ENCODE measurements at regions not wholly inside any gene's neighbourhood (a gene's known extent, or its start where the extent isn't known, plus 50 kb on each side); places are given as distances from the start of the nearest gene placed in this dataset.

- Histone ChIP-seq H3K36me3 (ENCODE audit: insufficient read depth, low read length) (no peaks in the 10 kb centered on the region), H3F3A (ENCODE audit: insufficient read depth, low read length) (no peaks in the 10 kb centered on the region), H4K20me1 (ENCODE audit: insufficient read depth, low read length) (no peaks in the 10 kb centered on the region), H2AFZ (ENCODE audit: low read length) (no peak overlapping the region), H3K4me2 (ENCODE audit: low read length) (no peak overlapping the region), H3K27me3 (ENCODE audit: insufficient read depth, low read length) (no peaks in the 10 kb centered on the region), H3K4me3 (ENCODE audit: low read depth, low read length, poor library complexity, severe bottlenecking) (no peak overlapping the region), H3K79me2 (ENCODE audit: insufficient read depth, low read length) (no peaks in the 10 kb centered on the region), H3K9me2 (ENCODE audit: low read depth, low read length) (no peaks in the 10 kb centered on the region), H3K27ac (ENCODE audit: low read depth, low read length, poor library complexity, severe bottlenecking) (no peak overlapping the region), H3K9me3 (ENCODE audit: low read length) (no peaks in the 10 kb centered on the region), H3K4me1 (ENCODE audit: insufficient read depth, low read length, severe bottlenecking) (no peaks in the 10 kb centered on the region), H3K9ac (ENCODE audit: low read length) (no peak overlapping the region)
- TF ChIP-seq CTCF (IDR thresholded peaks at IDR 0.05; ENCODE audit: low read length) (no peak), EZH2 (IDR thresholded peaks at IDR 0.05; ENCODE audit: borderline replicate concordance, low read length) (no peak)
Observed at GRCh38 chr1:188425687-188426086, 1596.9 kb downstream of the PLA2G4A start.

- H3K9me2 ChIP-seq (ENCODE audit: low read depth, low read length): no peaks in the 10 kb centered on the region
- no peaks in the 10 kb centered on the region for H3F3A ChIP-seq (ENCODE audit: insufficient read depth, low read length)
Observed at GRCh38 chr1:188426561-188426960, 1597.8 kb downstream of the PLA2G4A start.

DNA sequence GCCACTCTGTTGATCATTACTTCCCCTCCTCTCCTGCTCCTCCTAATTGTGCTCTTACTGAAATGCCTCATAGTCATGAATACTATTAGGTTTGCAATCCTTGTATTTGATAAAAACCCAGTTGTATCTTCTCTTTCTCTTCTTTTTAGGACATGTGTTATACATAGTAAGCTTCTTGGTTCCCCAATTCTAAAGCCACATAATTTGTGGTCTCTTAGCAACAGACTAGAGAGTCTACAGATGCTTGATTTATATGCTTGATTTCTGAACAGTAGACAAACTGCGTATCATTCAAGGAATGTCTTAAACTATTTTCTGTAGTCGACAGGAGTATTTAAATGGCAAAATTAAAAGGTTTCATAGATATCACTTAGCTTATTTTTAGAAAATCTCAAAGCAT, 1598.9 kb downstream of the PLA2G4A start:
- Histone ChIP-seq H3K27ac (ENCODE audit: low read depth, low read length, poor library complexity, severe bottlenecking) (no peak overlapping the region), H3K27me3 (ENCODE audit: insufficient read depth, low read length) (no peaks in the 10 kb centered on the region), H3K4me1 (ENCODE audit: insufficient read depth, low read length, severe bottlenecking) (no peaks in the 10 kb centered on the region), H3K9me3 (ENCODE audit: low read length) (no peaks in the 10 kb centered on the region), H3K9me2 (ENCODE audit: low read depth, low read length) (no peaks in the 10 kb centered on the region), H3K79me2 (ENCODE audit: insufficient read depth, low read length) (no peaks in the 10 kb centered on the region), H3K9ac (ENCODE audit: low read length) (no peak overlapping the region), H2AFZ (ENCODE audit: low read length) (no peak overlapping the region), H3F3A (ENCODE audit: insufficient read depth, low read length) (no peaks in the 10 kb centered on the region), H3K36me3 (ENCODE audit: insufficient read depth, low read length) (no peaks in the 10 kb centered on the region), H4K20me1 (ENCODE audit: insufficient read depth, low read length) (no peaks in the 10 kb centered on the region), H3K4me3 (ENCODE audit: low read depth, low read length, poor library complexity, severe bottlenecking) (no peak overlapping the region), H3K4me2 (ENCODE audit: low read length) (no peak overlapping the region)
- no peak for TF ChIP-seq EZH2 (IDR thresholded peaks at IDR 0.05; ENCODE audit: borderline replicate concordance, low read length)
- TF ChIP-seq CTCF (IDR thresholded peaks at IDR 0.05; ENCODE audit: low read length): no peak

More at GRCh38 chr1:188426561-188426960, 1597.8 kb downstream of the PLA2G4A start:
- H3K4me2 ChIP-seq (ENCODE audit: low read length): no peak overlapping the region
- no peak overlapping the region for H2AFZ ChIP-seq (ENCODE audit: low read length)
- no peak for TF ChIP-seq CTCF (IDR thresholded peaks at IDR 0.05; ENCODE audit: low read length)
- no peak for TF ChIP-seq EZH2 (IDR thresholded peaks at IDR 0.05; ENCODE audit: borderline replicate concordance, low read length)
- no peaks in the 10 kb centered on the region for H4K20me1 ChIP-seq (ENCODE audit: insufficient read depth, low read length)
- no peaks in the 10 kb centered on the region for H3K36me3 ChIP-seq (ENCODE audit: insufficient read depth, low read length)
- H3K9me3 ChIP-seq (ENCODE audit: low read length): no peaks in the 10 kb centered on the region
- no peak overlapping the region for H3K27ac ChIP-seq (ENCODE audit: low read depth, low read length, poor library complexity, severe bottlenecking)
- no peaks in the 10 kb centered on the region for H3K79me2 ChIP-seq (ENCODE audit: insufficient read depth, low read length)
- no peak overlapping the region for H3K4me3 ChIP-seq (ENCODE audit: low read depth, low read length, poor library complexity, severe bottlenecking)
- H3K27me3 ChIP-seq (ENCODE audit: insufficient read depth, low read length): no peaks in the 10 kb centered on the region
- H3K9ac ChIP-seq (ENCODE audit: low read length): no peak overlapping the region
- H3K4me1 ChIP-seq (ENCODE audit: insufficient read depth, low read length, severe bottlenecking): no peaks in the 10 kb centered on the region
